ENCODE measurements at regions not wholly inside any gene's neighbourhood (a gene's known extent, or its start where the extent isn't known, plus 50 kb on each side); places are given as distances from the start of the nearest gene placed in this dataset.
"Not testable (repeated sequence)": the region's sequence is repeated elsewhere in the genome, so short reads cannot be mapped to it uniquely, and the experiment has no call there.

- DNase-seq = no peak
These were observed 112.6 kb downstream of the LRIG2 start for GRCh38 chr1:113185463-113186104.

DNA sequence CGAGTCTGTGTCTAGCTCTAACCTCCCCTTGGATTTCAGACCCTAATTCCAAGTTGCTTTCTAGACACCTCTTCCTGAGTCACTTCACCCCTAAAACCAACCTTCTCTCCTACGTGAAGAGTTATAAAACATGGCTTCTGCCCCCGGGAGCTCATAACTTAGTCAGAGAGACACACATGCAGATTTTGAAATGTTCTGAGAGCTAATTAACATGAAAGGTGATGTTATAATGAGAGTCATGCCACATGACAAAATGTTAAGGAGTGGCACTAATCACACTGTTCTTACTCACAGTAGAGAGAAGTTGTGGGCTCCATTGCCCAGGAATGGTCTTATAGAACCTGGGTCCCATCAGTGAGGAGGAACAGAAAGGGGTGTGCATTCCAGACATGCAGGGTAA, 117.1 kb downstream of the LRIG2 start:
- no peak for DNase-seq

DNA sequence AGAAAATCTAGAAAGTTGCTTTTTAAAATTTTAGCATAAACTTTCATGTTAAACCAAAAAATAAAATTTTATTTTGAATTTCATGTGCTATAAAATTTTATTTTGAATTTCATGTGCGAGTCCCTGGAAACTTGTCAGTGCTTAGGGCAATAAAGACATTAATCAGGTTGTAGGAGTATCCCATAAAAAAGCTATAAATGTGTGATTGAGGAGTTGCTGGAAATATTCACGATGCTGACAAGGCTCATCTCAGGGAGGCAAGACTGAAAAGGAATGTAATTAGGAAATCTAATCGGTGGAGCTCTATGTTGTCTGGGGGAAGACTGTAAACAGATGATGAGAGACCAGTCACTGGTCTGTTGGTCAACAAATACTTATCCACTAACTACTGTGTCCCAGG, 117.9 kb downstream of the LRIG2 start:
- DNase-seq = no peak

DNA sequence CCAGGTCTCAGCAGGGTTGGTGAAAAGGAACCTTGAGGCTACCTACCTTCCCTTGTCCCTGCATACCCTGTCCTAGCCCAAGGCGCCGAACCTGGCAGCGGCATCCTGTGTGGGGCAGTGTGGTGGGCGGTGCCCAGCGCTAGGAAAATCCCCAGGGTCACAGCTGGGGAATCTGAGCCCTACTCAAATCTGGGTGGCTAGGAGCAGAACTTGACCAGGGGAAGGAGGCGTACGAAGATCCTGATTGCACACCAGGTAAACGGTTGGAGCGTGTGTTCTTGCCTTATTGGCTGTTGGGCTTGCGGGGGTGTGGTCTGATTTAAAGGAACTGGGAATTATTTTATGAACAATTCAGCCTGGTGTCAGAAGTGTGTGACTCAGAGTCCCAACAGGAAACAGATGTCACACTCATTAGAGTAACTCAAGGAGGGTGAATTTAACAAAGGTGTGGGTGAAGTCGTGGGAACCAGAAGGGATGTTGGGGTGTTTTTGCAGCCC, 118.6 kb downstream of the LRIG2 start:
- DNase-seq = no peak

DNA sequence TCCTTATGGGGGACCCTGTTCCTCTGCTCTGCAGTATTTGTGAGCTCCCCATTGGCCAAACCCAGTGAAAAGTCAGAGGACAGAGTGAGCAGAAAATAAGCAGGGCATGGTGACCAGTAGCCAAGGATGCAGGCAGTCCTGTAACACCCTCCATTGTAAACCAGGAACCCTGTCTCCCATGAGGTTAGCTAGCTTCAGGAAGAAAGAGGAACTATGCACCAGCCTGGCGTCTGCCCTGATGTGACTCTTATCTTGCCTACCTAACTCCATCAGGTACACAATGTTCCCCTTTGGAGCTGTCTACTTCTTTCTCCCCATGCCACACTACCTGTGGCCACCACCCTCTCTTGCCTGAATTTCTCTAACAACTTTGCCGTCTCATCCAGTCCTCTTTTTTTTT, 119.2 kb downstream of the LRIG2 start:
- DNase-seq = no peak

GRCh38 chr1:113192980-113193379, 120.0 kb downstream of the LRIG2 start:
- DNase-seq = no peak

DNA sequence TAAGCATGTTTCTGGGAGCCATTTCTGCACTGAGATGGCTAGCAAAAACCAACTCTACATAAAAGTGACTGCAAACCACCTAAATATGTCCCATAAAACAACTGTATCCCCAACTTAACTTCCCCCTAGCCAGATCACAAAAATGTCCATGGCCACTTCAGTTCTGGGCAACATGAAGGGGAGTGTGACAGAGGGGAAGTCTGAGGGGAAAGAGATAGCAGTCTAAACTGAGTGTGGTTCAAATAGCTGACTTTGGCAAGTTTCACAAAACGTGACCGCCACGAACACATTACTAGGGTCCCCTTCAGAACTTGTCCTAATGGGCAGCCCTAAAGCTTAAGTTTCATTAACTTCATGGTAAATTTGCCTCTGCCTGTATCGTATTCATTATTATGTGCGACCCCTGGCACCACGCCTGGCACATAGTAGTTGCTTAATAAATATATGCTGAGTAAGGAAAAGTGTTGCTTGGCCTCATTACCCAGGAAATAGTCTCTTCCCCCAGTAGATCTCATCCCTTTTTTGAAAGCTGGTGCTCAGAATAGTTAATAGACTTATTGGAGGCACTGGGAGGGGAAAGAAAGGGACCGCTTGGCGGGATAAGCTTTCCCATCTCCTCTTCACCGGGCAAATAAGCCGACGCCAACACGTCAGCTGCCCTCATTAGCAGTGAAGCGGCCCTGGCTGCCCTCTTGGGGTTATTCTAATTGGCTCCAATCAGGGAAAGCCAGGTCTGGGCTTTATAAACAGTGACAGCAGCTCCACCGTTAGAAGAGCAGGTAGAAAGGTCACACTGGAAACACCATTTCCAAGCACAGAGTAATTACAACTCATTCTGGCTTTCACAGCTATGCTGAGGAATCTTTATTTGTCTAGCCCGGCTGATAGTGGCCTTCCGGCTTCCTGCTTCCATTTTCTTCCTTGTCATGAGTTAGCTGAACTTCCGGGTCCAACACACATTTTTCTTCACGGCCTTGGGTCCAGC, 122.1 kb downstream of the LRIG2 start:
- DNase-seq = no peak

- no peak for DNase-seq
These were observed 124.8 kb downstream of the LRIG2 start for GRCh38 chr1:113197719-113198330.

DNA sequence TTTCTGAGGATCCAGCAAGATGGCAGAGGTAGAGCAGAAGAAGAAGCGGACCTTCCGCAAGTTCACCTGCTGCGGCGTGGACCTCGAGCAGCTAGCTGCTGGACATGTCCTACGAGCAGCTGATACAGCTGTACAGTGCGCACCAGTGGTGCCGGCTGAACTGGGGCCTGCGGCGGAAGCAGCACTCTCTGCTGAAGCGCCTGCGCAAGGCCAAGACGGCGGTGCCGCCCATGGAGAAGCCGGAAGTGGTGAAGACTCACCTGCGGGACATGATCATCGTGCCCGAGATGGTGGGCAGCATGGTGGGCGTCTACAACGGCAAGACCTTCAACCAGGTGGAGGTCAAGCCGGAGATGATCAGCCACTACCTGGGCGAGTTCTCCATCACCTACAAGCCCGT, 125.8 kb downstream of the LRIG2 start:
- no peak for DNase-seq

- DNase-seq = peak; percentile 11
These were observed 126.9 kb downstream of the LRIG2 start for GRCh38 chr1:113199760-113200455.

DNA sequence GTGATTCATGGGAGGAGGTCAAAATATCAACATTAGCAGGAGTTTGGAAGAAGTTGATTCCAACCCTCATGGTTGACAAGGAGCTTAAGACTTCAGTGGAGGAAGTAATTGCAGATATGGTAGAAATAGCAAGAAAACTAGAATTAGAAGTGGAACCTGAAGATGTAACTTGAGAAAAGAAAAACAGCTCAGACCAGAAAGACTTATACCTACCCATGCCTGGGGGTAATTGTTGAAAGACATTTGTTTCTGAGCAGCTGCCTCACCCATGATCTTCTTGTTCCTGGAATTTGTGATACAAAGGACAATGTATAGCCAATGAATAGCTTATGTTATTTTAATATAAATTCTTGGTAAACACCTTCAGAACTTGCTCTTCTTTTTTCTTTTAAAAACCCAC, 128.6 kb downstream of the LRIG2 start:
- no peak for DNase-seq

DNA sequence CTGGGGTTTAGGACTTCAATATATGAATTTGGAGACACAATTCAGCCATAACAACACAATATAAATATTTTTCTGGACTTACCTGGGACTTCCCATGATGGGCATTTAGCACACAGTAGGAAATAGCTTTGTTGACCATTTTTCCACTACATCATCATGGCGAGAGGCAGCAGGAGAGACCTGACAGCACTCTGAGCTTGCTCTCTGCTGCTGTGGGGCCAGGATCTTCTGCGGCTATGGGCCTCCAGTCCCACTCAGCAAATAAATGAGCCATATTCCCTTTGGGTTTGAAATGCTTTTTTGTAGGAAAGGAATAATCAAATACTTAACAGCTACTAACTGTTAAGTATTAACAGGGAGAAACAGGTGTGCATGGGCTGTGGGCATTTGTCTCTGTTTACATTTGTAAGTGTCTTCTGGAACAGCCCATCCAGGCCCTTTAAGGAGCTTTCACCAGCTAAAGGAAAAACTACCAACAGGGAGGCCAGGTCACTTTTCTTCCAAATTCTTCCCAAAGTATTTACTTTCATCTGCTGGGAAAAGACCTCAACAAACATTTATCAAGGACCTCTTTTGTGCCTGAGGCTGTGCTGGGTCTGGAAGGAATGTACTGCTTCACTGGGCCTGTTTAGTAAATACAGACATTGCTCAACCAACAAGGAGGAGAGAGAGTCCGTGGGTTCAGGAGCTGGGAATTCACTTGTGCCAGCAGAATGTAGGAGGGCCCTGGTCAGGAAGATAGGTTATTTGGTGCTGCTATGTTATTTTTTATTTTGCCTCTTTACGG, 133.2 kb downstream of the LRIG2 start:
- DNase-seq = no peak

GRCh38 chr1:113207019-113207418, 134.0 kb downstream of the LRIG2 start:
- no peak for DNase-seq

GRCh38 chr1:113207457-113207856, 134.5 kb downstream of the LRIG2 start:
- DNase-seq = no peak

DNA sequence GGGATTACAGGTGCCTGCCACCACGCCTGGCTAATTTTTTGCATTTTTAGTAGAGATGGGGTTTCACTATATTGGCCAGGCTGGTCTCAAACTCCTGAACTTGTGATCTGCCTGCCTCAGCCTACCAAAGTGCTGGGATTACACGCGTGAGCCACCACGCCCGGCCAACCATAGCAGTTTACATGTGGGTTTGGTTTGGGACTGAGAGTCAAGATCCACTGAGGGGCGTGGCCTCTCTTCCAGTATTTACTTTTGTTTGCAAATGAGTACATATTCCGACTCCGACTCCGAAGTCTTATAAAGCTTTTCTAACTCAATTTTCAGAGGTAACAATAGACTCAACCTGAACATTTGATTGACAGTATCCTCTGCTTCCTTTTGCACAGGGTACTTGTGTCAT, 135.4 kb downstream of the LRIG2 start:
- not testable (repeated sequence) for DNase-seq

- DNase-seq = no peak
These were observed 137.2 kb downstream of the LRIG2 start for GRCh38 chr1:113210248-113210647.

DNA sequence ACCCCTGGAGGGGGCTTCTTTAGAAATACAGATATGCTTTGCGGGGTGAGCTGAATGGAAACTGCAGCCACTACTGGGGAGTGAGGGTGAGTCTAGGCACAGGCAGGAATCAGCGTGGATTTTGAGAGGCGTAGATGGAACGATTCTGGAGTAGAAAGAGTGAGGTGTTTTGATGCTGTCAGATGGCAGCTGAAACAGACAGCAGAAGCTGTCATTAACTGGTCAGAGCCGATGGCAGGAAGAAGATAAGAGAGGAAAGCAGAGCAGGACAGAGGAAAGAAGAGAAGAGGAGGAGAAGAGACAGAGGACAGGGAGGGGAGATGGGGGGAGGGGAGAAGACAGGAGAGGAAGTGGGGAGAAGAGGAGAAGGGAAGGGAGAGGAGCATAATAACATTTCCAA, 138.5 kb downstream of the LRIG2 start:
- no peak for DNase-seq

DNA sequence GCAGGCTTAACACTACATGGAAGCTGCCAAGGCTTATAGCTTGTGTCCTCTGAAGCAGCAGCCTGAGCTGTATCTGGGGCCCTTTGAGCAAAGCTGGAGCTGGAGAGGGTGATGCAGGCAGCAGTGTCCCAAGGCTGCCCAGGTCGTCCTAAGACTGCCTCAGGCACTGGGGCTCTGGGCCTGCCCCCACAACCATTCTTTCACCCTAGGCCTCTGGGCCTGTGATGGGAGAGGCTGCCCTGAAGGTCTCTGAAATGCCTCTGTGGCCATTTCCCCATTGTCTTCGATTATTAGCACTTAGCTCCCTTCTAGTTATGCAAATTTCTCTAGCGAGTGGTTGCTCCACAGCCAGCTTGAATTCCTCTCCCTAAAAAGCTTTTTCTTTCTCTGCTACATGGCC, 142.0 kb downstream of the LRIG2 start:
- DNase-seq = no peak

DNA sequence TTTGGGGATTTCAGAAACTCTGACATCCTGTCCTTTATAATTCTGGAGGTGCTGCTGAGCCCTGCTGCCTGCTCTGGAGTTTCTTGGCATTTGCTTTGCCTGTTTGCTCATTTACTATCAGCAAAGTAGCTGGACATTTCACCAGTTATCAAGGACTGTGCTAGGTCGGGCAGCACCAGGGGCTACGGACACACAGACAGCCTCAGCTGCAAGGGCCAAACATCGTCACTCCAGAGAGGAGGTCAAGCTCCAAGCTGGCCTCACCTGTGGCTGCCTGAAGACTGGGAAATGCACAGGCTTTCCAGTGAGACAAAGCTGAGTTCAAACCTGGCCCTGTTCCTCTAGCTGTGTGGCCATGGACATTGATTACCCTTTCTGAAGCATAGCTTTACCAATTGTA, 143.7 kb downstream of the LRIG2 start:
- DNase-seq = no peak

GRCh38 chr1:113217447-113218208, 144.6 kb downstream of the LRIG2 start:
- DNase-seq = no peak

DNA sequence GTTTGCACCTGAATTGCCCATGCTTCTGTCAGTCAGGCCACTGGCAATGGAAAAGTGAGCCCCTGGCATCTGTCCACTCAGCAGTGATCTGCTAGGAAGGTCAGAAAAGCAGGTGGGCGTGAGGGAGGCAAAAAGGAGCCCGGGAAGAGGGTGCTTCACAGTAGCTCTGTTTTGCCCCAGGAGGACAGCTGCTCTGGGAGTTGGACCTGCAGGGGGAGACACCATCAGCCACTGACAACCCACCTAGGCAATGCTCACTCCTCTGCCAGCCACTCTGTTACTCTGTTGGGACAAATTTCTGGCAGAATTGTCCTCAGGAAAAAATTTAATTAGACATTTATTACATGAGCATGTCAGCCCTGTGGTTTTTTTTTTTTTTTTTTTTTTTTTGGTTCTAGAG, 146.4 kb downstream of the LRIG2 start:
- DNase-seq = no peak
